K562 (cell line): ENCODE measurements at regions not wholly inside any gene's neighbourhood (a gene's known extent, or its start where the extent isn't known, plus 50 kb on each side); places are given as distances from the start of the nearest gene placed in this dataset.

Experiments used
- ATF7 ChIP-seq: fragments of 450-650 bp; IDR thresholded peaks from 2 replicates; pipeline ENCODE4 v1.7.1; 2014; ENCODE audit warnings: mild to moderate bottlenecking, moderate library complexity
- CHCHD3 ChIP-seq: fragments of 250-450 bp; sonication (Bioruptor Pico); IDR thresholded peaks from 2 replicates; pipeline ENCODE4 v2.1.2; 2022; ENCODE audit warnings: mild to moderate bottlenecking
- CHD2 ChIP-seq: IDR thresholded peaks from 2 replicates; pipeline ENCODE4 v1.6.1; 2011; ENCODE audit warnings: low read depth, low read length
- HDAC2 ChIP-seq: fragments of 450-650 bp; IDR thresholded peaks from 2 replicates; pipeline ENCODE4 v1.6.1; 2016; ENCODE audit warnings: mild to moderate bottlenecking
- HDGF ChIP-seq: fragments of 450-650 bp; IDR thresholded peaks from 2 replicates; pipeline ENCODE4 v1.6.1; 2016
- HLTF ChIP-seq: fragments of 450-650 bp; IDR thresholded peaks from 2 replicates; pipeline ENCODE4 v1.6.1; 2016
- IRF9 ChIP-seq: fragments of 450-650 bp; IDR thresholded peaks from 2 replicates; pipeline ENCODE4 v1.6.1; 2016; ENCODE audit warnings: missing biosample characterization, missing genetic modification characterization
- NFATC3 ChIP-seq: fragments of 450-650 bp; IDR thresholded peaks from 2 replicates; pipeline ENCODE4 v1.6.1; 2017; ENCODE audit warnings: mild to moderate bottlenecking
- NR1H2 ChIP-seq: sonication (generic); formaldehyde crosslinking; IDR thresholded peaks from 2 replicates; pipeline ENCODE4 v1.4.0; 2020; ENCODE audit warnings: mild to moderate bottlenecking, missing genetic modification reagents
- POLR2AphosphoS5 ChIP-seq: IDR thresholded peaks from 2 replicates; pipeline ENCODE4 v1.6.1; 2011; ENCODE audit warnings: mild to moderate bottlenecking, low read depth, low read length, moderate library complexity; ENCODE audit not compliant: control insufficient read depth, insufficient read depth
- RBBP5 ChIP-seq: fragments of 200-600 bp; sonication (generic); IDR thresholded peaks from 2 replicates; pipeline ENCODE4 v1.6.1; 2012; ENCODE audit warnings: borderline replicate concordance, mild to moderate bottlenecking, low read length, control low read depth, inconsistent platforms; ENCODE audit not compliant: insufficient read depth, poor library complexity, severe bottlenecking
- SP1 ChIP-seq: sonication (generic); formaldehyde crosslinking; IDR thresholded peaks from 2 replicates; pipeline ENCODE4 v1.8.1; 2022; ENCODE audit warnings: mild to moderate bottlenecking, missing genetic modification reagents
- ZBTB17 ChIP-seq: fragments of 450-650 bp; formaldehyde crosslinking; IDR thresholded peaks from 2 replicates; pipeline ENCODE4 v1.4.0; 2020; ENCODE audit warnings: mild to moderate bottlenecking
- ZBTB2 ChIP-seq: fragments of 450-650 bp; IDR thresholded peaks from 2 replicates; pipeline ENCODE4 v1.6.1; 2016; ENCODE audit warnings: antibody characterized with exemption
- ZNF143 ChIP-seq: sonication (generic); formaldehyde crosslinking; IDR thresholded peaks from 2 replicates; pipeline ENCODE4 v1.9.0; 2022; ENCODE audit warnings: mild to moderate bottlenecking, missing genetic modification reagents
- TF ChIP-seq, protein P1 (sequence below): sonication (generic); formaldehyde crosslinking; IDR thresholded peaks from 2 replicates; pipeline ENCODE4 v1.8.0; 2022; ENCODE audit warnings: mild to moderate bottlenecking, low read depth, missing genetic modification reagents
- TF ChIP-seq, protein P2 (sequence below): fragments of 250-450 bp; sonication (Bioruptor Pico); IDR thresholded peaks from 2 replicates; pipeline ENCODE4 v1.9.0; 2021; ENCODE audit warnings: mild to moderate bottlenecking, inconsistent platforms
- TF ChIP-seq, protein P3 (sequence below): fragments of 450-650 bp; IDR thresholded peaks from 2 replicates; pipeline ENCODE4 v1.6.1; 2016; ENCODE audit warnings: mild to moderate bottlenecking

DNA sequence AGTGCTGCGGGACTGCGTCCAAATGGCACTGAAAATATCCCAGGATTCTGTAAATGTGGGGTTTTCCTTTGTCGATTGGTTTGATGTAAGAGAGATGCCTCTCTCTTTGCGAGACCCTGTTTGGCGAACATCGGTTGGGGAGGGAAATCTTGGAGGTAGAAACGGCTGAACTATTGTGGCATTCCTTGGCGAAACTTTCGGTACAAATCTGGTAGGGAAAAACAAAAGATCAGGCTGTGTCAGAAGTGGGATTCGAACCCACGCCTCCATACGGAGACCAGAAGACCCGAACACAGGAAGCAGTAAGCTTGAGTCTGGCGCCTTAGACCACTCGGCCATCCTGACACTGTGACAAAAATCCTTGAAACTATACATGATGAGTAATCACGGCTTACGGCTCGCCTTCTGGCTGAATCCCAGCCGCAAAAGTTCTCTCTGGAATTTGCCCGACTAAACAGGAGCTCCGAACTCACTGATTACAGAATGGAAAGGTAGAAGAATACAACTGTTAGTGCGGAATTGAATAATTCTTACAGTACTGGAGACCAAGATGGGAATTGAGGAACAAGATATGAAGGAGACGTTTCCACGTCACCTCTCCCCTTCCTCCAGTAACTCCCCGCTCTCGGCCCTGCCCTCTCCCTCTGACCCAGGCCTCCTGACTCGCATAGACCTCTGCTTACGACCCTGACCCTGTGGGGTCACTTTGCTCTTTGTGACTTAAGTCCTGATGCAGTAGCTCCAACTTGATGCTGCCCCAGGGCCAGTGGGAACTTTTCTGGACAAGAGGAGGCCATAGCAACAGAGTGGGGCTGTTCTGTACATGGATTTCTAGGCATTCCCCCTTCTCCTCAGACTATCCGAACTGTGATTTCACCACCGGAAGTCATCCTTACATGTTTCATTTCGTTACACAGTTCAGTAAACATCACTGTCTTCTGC, 132.8 kb upstream of the ZNF184 start (continued):
- TF ChIP-seq IRF9 (tag): 0 out of 2 replicates have a peak, but pooled peaks have one; percentile 55
- 0 out of 2 replicates have a peak, but pooled peaks have one; percentile 24 for TF ChIP-seq HDGF
- TF ChIP-seq NR1H2 (CRISPR knock-in tag): peak; percentile 77; the same call in 1 of the 2 replicates
- TF ChIP-seq SP1 (CRISPR knock-in tag): peak; percentile 85
- TF ChIP-seq ATF7: peak; percentile 80
- TF ChIP-seq ZBTB17 (CRISPR knock-in tag): peak; percentile 96
- TF ChIP-seq, protein P1, sequence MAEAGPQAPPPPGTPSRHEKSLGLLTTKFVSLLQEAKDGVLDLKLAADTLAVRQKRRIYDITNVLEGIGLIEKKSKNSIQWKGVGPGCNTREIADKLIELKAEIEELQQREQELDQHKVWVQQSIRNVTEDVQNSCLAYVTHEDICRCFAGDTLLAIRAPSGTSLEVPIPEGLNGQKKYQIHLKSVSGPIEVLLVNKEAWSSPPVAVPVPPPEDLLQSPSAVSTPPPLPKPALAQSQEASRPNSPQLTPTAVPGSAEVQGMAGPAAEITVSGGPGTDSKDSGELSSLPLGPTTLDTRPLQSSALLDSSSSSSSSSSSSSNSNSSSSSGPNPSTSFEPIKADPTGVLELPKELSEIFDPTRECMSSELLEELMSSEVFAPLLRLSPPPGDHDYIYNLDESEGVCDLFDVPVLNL (CRISPR knock-in tag): 0 out of 2 replicates have a peak, but pooled peaks have one; percentile 12
- TF ChIP-seq, protein P2, sequence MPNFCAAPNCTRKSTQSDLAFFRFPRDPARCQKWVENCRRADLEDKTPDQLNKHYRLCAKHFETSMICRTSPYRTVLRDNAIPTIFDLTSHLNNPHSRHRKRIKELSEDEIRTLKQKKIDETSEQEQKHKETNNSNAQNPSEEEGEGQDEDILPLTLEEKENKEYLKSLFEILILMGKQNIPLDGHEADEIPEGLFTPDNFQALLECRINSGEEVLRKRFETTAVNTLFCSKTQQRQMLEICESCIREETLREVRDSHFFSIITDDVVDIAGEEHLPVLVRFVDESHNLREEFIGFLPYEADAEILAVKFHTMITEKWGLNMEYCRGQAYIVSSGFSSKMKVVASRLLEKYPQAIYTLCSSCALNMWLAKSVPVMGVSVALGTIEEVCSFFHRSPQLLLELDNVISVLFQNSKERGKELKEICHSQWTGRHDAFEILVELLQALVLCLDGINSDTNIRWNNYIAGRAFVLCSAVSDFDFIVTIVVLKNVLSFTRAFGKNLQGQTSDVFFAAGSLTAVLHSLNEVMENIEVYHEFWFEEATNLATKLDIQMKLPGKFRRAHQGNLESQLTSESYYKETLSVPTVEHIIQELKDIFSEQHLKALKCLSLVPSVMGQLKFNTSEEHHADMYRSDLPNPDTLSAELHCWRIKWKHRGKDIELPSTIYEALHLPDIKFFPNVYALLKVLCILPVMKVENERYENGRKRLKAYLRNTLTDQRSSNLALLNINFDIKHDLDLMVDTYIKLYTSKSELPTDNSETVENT (CRISPR knock-in tag): no peak
- 0 out of 2 replicates have a peak, but pooled peaks have one; percentile 31 for TF ChIP-seq CHCHD3 (CRISPR knock-in tag)
- TF ChIP-seq, protein P3, sequence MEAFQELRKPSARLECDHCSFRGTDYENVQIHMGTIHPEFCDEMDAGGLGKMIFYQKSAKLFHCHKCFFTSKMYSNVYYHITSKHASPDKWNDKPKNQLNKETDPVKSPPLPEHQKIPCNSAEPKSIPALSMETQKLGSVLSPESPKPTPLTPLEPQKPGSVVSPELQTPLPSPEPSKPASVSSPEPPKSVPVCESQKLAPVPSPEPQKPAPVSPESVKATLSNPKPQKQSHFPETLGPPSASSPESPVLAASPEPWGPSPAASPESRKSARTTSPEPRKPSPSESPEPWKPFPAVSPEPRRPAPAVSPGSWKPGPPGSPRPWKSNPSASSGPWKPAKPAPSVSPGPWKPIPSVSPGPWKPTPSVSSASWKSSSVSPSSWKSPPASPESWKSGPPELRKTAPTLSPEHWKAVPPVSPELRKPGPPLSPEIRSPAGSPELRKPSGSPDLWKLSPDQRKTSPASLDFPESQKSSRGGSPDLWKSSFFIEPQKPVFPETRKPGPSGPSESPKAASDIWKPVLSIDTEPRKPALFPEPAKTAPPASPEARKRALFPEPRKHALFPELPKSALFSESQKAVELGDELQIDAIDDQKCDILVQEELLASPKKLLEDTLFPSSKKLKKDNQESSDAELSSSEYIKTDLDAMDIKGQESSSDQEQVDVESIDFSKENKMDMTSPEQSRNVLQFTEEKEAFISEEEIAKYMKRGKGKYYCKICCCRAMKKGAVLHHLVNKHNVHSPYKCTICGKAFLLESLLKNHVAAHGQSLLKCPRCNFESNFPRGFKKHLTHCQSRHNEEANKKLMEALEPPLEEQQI: 0 out of 2 replicates have a peak, but pooled peaks have one; percentile 73
- TF ChIP-seq HLTF: peak; percentile 79
- TF ChIP-seq RBBP5: peak; percentile 73
- TF ChIP-seq HDAC2: peak; percentile 67; the same call in 1 of the 2 replicates
- TF ChIP-seq ZBTB2: 0 out of 2 replicates have a peak, but pooled peaks have one; percentile 54
- 0 out of 2 replicates have a peak, but pooled peaks have one; percentile 50 for TF ChIP-seq NFATC3
- no peak for TF ChIP-seq ZNF143 (CRISPR knock-in tag)
- TF ChIP-seq CHD2: peak; percentile 53; the same call in 1 of the 2 replicates
- no peak for TF ChIP-seq POLR2AphosphoS5
